Uterus (tissue), 2 donors: ENCODE measurements at regions not wholly inside any gene's neighbourhood (a gene's known extent, or its start where the extent isn't known, plus 50 kb on each side); places are given as distances from the start of the nearest gene placed in this dataset.

Source experiments
- CTCF ChIP-seq, 4 experiments: fragments of 200-600 bp in 2 of 4; fragments of 450-650 bp in 2 of 4; sonication (generic) in 2 of 4; IDR thresholded peaks; one replicate each; pipeline ENCODE4 v1.5.1; 2016 to 2019; ENCODE audit warnings: antibody characterized with exemption in 4 of 4, mild to moderate bottlenecking in 2 of 4, moderate library complexity in 1 of 4
- POLR2A ChIP-seq, 2 donors: fragments of 450-650 bp; IDR thresholded peaks; one replicate each; pipeline ENCODE4 v1.6.1; 2016; ENCODE audit warnings: antibody characterized with exemption in 2 of 2, mild to moderate bottlenecking in 1 of 2, moderate library complexity in 1 of 2

GRCh38 chr14:51453869-51454268 lies 197.8 kb upstream of the FRMD6 start:
- TF ChIP-seq POLR2A (IDR thresholded peaks at IDR 0.05) (no peak), CTCF (IDR thresholded peaks at IDR 0.05) (no peak)
